EL (cell line): ENCODE measurements at regions not wholly inside any gene's neighbourhood (a gene's known extent, or its start where the extent isn't known, plus 50 kb on each side); places are given as distances from the start of the nearest gene placed in this dataset.

Experiments used
- DNase-seq: peaks from one replicate; pipeline ENCODE4 v3.0.0-alpha.2; 2016

DNA sequence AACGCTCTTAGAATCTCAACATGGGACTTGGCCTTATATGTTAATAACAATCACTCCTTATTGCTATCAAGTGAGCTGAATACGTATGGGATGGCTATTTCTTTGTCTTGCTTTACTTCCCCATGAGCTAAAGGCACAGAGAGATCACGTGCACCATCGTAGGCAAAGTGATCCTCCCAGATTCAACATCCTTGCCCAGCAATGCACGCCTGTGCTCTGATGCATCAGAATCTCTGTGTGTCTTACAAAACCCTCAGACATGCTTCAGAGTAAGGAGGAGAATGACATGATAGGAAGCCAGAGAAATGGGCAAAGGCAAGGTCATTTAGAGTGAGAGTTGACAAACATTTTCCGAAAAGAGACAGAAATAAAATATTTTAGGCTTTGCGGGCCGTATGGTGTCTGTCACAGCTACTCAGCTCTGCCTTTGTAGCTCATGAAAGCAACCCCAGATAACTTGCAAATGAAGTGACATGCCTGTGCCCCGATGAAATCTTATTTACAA is 277.6 kb upstream of the CDH4 start:
- DNase-seq, result no peak

- DNase-seq, result no peak
These were observed 275.9 kb upstream of the CDH4 start for GRCh38 chr20:60976139-60976538.

DNA sequence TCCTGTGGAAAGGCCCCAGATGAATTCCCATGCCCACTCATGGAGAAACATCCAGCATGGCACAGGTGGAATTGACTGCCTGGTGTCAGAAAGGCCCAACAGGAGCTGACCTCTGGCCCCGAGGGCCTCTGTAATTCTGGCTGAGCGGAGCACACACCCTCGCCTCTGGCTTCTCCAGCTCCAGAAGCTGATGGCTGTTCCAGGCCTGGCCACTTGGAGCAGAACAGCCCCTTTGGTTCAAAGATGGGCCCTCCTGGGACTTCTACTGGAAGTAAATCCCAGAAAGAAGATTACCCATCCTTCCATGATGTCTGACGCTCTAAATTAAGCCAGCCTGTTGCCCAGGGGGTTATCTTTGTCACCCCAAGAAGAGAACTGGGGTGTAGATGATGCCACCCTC is 275.1 kb upstream of the CDH4 start:
- no peak for DNase-seq

GRCh38 chr20:60977901-60978300 is 274.2 kb upstream of the CDH4 start:
- no peak for DNase-seq

DNA sequence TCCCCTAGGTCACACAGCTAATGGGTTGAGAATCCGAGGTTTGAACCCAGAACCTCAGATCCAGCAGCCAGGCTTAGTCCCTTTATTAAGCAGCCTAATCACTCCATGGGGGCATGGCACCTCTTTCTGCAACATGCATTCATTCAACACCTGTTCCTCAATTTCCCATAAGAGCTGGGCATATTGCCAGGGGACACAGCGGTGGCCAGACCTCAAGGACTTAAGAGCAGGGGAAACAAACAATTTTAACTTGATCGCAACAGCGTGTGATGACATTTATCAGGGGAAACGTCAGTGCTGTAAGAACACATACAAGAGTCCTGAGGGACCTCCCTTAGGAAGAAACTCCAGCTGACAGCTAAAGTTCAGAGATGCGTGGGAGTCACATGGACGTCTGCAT is 267.4 kb upstream of the CDH4 start:
- no peak for DNase-seq

- no peak for DNase-seq
These were observed 265.4 kb upstream of the CDH4 start for GRCh38 chr20:60986506-60987156.

DNA sequence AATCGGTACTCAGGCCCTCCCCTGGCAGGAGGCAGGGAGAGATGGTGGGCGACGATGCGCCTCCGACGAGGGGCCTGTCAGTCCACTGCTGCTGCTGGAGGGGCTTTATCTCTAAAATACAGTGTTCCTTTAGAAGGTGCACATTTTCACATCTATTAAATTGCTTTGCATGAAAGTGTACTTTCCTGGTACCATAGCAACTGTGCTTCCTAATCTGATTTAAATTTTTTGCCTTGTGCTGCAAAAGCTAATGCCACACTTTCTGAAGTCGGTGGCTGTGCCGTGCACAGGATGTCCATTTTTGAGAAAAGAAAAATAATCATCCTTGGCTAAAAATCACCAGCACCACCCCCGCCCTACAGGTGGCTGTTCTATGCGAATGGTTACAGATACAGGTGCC is 262.0 kb upstream of the CDH4 start:
- DNase-seq, result no peak

DNA sequence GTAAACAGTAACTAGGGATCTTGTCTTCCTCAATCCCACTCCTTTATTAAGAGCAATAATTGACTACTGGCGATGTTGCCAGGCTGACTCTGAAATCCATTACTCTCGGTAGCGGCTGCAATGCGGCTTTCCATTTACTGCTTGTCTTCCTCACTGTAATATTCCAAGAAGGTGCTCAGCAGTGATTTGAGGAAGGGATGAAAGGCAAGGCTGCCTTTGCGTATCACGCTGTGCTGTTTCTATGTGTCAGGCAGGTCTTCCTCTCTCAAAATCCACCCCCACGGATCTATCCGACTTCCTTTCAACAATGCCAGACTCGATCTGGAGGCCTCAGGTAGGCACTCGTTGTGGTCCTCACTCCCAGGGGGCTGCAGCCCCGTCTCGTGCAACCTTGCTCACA is 261.4 kb upstream of the CDH4 start:
- DNase-seq, result no peak

DNA sequence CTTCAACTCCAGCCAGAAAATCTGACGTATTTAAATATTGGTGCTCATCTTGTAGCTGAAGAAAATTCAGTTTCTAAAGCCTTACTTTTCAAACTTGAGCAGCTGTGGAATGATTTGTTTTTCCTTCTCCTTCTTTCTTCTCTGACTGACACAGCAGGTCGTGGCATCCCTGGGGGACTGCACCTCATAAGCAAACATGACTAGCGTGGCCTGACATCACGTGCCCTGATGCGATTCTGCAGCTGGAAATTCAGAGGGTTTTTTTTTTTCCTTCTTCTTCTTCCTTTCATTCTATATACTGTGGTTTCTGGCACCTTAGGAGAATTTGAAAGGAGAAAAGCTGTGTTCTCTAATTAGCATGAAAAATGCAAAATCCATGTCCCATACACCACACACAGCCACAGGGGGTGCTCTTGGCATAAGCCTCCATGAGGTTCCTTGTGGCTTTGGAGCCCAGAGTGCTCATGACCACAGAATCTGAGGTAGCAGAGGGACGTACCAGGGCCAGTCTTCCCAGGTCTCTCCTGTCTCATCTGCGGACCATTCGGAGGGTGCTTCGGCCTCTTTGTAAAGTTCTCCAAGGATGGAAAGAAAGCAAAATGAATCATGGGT is 258.5 kb upstream of the CDH4 start:
- DNase-seq, result peak; percentile 6

GRCh38 chr20:60999250-60999649 is 252.8 kb upstream of the CDH4 start:
- DNase-seq, result no peak

GRCh38 chr20:61002090-61002489 is 250.0 kb upstream of the CDH4 start:
- no peak for DNase-seq

DNA sequence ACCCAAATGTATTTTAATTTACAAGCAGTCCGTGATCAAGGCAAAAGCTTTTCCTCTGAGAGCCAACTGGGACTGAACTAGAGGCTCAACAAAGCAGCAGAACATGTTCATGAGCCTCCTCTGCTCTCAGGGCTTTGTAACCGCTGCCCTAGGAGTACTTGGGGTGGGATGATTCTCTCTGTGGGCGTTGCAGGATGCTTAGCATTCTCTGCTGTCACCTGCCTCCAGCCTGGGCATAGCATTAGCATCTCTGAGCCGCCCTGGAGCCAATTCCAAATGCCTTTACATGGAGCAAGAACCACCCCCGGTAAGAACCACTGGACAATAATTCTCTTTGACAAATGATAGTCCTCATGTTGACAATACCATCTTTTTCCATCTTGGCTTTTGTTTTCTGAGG is 237.6 kb upstream of the CDH4 start:
- no peak for DNase-seq

DNA sequence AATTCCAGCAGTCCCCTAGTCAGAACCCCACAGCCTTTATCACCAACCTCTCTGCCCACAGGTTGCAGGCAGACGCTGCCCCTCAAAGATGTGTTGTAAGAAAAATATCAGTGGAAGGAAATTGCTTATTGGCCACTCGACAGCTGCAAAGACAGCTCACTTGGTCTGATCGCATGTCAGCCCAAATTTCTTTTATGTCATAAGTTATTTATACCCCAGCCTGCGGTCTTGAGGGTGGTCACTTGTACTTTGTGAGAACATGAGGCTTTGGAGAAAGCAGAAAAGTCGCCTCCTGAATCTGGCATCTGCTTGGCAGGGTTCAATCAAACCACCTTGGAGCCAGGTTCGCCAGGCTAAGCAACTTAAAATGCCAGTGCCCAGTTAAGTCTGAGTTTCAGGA is 236.5 kb upstream of the CDH4 start:
- DNase-seq, result no peak

DNA sequence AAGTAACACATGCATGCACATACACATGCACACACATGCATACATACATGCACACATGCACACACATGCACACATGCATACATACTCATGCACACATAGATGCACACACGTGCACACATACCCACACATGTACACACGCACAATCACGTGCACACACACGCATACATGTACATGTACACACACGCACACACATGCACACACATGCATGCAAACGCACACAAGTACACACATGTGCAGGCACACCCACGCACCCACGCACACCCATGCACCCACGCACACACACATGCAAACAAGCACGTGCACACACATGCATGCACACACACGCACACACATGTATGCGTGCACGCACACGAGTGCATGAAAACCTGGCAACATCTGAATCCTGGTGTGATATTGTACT is 232.7 kb upstream of the CDH4 start:
- DNase-seq, result no peak

GRCh38 chr20:61023612-61024011 is 228.4 kb upstream of the CDH4 start:
- no peak for DNase-seq

DNA sequence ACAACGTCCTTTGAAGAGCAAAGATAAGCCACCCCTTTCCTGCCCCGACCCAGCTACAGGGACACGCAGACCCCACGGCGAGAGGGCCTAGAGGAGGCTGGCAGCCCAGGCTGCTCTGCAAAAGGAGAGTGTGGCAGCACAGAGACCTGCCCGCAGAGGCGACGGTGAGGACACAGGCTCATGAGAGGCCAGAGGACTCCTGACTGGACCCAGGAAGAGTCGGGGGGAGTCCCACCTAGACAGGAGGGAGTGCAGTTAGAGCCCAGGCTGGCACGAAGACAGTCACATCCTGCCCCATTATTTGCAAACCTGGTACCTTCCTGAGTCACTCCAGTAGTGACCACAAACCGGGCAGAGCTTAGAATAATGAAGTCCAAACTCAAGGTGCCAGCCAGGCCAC is 227.7 kb upstream of the CDH4 start:
- DNase-seq, result no peak

- DNase-seq, result no peak
These were observed 226.5 kb upstream of the CDH4 start for GRCh38 chr20:61025536-61025935.

GRCh38 chr20:61026173-61026572 is 225.9 kb upstream of the CDH4 start:
- no peak for DNase-seq

- DNase-seq, result no peak
These were observed 225.3 kb upstream of the CDH4 start for GRCh38 chr20:61026731-61027130.

GRCh38 chr20:61027218-61027617 is 224.8 kb upstream of the CDH4 start:
- DNase-seq, result no peak

DNA sequence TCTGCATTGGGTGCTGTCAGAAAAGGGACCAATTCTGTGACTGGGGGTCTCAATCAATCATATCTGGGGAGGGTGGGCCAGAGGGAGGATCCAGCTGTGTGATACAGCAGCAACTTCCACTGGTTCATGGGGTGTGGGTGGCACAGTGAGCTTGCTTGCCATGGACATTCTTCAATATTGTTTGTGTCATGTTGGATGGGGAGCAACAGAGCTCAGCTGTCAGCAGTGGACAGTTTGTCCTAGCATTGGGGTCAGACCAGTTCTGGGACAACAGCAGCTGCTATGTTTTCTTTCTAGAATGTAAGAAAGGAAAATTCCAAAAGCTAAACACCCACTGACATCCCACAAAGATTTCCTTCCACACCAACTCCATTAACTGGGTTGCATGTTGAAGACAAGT is 221.9 kb upstream of the CDH4 start:
- DNase-seq, result no peak

DNA sequence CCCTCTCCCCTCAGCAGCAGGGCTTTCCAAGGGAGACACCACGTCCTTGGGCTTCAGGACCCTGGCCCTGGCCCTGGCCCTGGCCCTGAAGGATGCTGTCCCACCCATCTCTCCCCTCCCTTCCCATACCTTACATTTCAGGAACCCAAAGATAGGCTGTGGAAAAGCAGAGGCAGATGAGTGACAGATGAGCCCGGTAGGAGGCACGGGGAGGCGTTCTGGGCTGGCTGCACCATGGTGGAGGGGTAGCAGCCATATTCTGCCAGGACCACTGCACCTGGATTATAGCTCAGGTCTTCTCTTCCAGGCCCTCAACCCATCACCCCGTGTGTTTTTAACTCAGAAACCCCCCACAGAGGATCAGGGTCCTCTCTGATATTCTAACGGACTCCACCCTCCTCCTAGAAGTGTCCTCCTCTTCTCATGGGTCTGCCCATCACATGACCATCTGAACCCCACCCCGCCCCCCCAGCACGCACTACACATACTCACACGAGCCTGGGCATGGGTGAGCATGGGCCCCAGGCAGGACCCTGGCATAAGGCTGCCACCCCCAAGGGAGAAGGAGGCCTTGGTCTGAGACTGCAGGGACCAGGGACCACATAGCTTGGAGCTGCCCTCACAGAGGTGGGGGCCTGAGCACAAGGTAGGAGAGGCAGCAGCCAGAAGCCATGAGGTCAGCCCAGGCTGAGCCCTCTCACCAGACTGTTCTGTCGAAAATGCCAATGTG is 220.8 kb upstream of the CDH4 start:
- no peak for DNase-seq

- DNase-seq, result no peak
These were observed 214.6 kb upstream of the CDH4 start for GRCh38 chr20:61037498-61037897.

DNA sequence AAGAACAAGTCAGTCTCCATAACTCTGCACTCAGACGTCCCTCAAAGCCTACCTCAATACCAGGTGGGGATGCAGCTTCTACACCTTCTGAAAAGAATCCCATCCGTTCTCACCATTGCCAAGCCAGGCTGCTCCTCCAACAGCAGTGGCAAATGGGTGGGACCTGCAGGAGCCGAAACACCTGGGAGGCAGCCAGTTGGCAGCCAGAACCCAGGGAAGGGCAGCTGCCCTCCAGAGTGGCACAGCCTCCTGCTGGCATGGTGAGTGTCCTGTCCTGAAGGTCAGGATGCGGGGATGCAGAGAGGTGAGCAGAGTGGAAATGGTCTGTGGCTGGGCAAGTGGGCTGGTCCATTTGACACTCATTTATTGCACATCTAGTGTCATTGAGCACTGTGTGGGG is 210.6 kb upstream of the CDH4 start:
- DNase-seq, result no peak
